ENCODE measurements at regions not wholly inside any gene's neighbourhood (a gene's known extent, or its start where the extent isn't known, plus 50 kb on each side); places are given as distances from the start of the nearest gene placed in this dataset.

GRCh38 chr3:24756101-24756888 lies 261.6 kb upstream of the THRB start:
- Histone ChIP-seq H3K36me3 (ENCODE audit: low read depth, missing control alignments) (no peaks in the 10 kb centered on the region), H3K4me3 (no peak overlapping the region), H3K4me1 (no peaks in the 10 kb centered on the region), H3K9me3 (no peaks in the 10 kb centered on the region), H3K27me3 (no peaks in the 10 kb centered on the region), H3K27ac (no peak overlapping the region)
- no peak for DNase-seq
- 68 to 81% methylated on average over 4 of the region's 4 CpGs for WGBS, 2 donors
- intact Hi-C loops (cut with DNase I; ENCODE audit: low total_unique reads): no loop called here
- TF ChIP-seq CTCF (IDR thresholded peaks at IDR 0.05) (no peak), POLR2A (IDR thresholded peaks at IDR 0.05) (no peak)

- no peak overlapping the region for H3K27ac ChIP-seq
- H3K36me3 ChIP-seq (ENCODE audit: low read depth, missing control alignments): no peaks in the 10 kb centered on the region
- H3K27me3 ChIP-seq: no peaks in the 10 kb centered on the region
- TF ChIP-seq CTCF (IDR thresholded peaks at IDR 0.05) (no peak), POLR2A (IDR thresholded peaks at IDR 0.05) (no peak)
- intact Hi-C loops (cut with DNase I; ENCODE audit: low total_unique reads): no loop called here
- DNase-seq: no peak
- 62 to 81% methylated on average over 11 of the region's 11 CpGs for WGBS, 2 donors
- no peaks in the 10 kb centered on the region for H3K4me1 ChIP-seq
- no peak overlapping the region for H3K4me3 ChIP-seq
- H3K9me3 ChIP-seq: no peaks in the 10 kb centered on the region
These were observed 268.7 kb upstream of the THRB start for GRCh38 chr3:24763393-24763792.

GRCh38 chr3:24764236-24764915 lies 269.7 kb upstream of the THRB start:
- no peaks in the 10 kb centered on the region for H3K9me3 ChIP-seq
- WGBS, 2 donors: 63 to 78% methylated on average over 3 of the region's 3 CpGs
- no peak for TF ChIP-seq POLR2A (IDR thresholded peaks at IDR 0.05)
- no peak for TF ChIP-seq CTCF (IDR thresholded peaks at IDR 0.05)
- no peaks in the 10 kb centered on the region for H3K36me3 ChIP-seq (ENCODE audit: low read depth, missing control alignments)
- H3K4me3 ChIP-seq: no peak overlapping the region
- no peak for DNase-seq
- H3K27me3 ChIP-seq: no peaks in the 10 kb centered on the region
- intact Hi-C loops (cut with DNase I; ENCODE audit: low total_unique reads): no loop called here
- no peak overlapping the region for H3K27ac ChIP-seq
- H3K4me1 ChIP-seq: no peaks in the 10 kb centered on the region

- H3K27me3 ChIP-seq: no peaks in the 10 kb centered on the region
- no peaks in the 10 kb centered on the region for H3K36me3 ChIP-seq (ENCODE audit: low read depth, missing control alignments)
- no peak overlapping the region for H3K4me3 ChIP-seq
- no peaks in the 10 kb centered on the region for H3K4me1 ChIP-seq
- intact Hi-C loops (cut with DNase I; ENCODE audit: low total_unique reads): no loop called here
- no peak for DNase-seq
- no peaks in the 10 kb centered on the region for H3K9me3 ChIP-seq
- H3K27ac ChIP-seq: no peak overlapping the region
- TF ChIP-seq POLR2A (IDR thresholded peaks at IDR 0.05) (no peak), CTCF (IDR thresholded peaks at IDR 0.05) (no peak)
These were observed 270.7 kb upstream of the THRB start for GRCh38 chr3:24765399-24765798.

- DNase-seq: no peak
- intact Hi-C loops (cut with DNase I; ENCODE audit: low total_unique reads): no loop called here
- H3K9me3 ChIP-seq: no peaks in the 10 kb centered on the region
These were observed 275.3 kb upstream of the THRB start for GRCh38 chr3:24769918-24770317.

More at GRCh38 chr3:24769918-24770317, 275.3 kb upstream of the THRB start:
- H3K27ac ChIP-seq: no peak overlapping the region
- H3K27me3 ChIP-seq: no peaks in the 10 kb centered on the region
- no peaks in the 10 kb centered on the region for H3K4me1 ChIP-seq
- no peak overlapping the region for H3K4me3 ChIP-seq
- H3K36me3 ChIP-seq (ENCODE audit: low read depth, missing control alignments): no peaks in the 10 kb centered on the region
- no peak for TF ChIP-seq CTCF (IDR thresholded peaks at IDR 0.05)
- TF ChIP-seq POLR2A (IDR thresholded peaks at IDR 0.05): no peak

Data from testis (tissue), 2 donors.